ENCODE measurements at regions not wholly inside any gene's neighbourhood (a gene's known extent, or its start where the extent isn't known, plus 50 kb on each side); places are given as distances from the start of the nearest gene placed in this dataset.

- WGBS, 3 donors = 76 to 90% (median 84%) methylated on average over 2 of the region's 2 CpGs
- Histone ChIP-seq H3K36me3 (no peaks in the 10 kb centered on the region), H3K27me3 (no peaks in the 10 kb centered on the region), H3K4me3 (no peak overlapping the region), H3K27ac (no peak overlapping the region), H3K4me1 (ENCODE audit: insufficient read depth) (no peaks in the 10 kb centered on the region), H3K9me3 (no peaks in the 10 kb centered on the region)
- intact Hi-C loops (cut with DNase I) = no loop called here
- no peak for DNase-seq
- TF ChIP-seq POLR2A (IDR thresholded peaks at IDR 0.05) (no peak), CTCF (IDR thresholded peaks at IDR 0.05) (no peak), EP300 (IDR thresholded peaks at IDR 0.05) (no peak)
These were observed 161.4 kb upstream of the ACVR2A start for GRCh38 chr2:147683380-147683779.

DNA sequence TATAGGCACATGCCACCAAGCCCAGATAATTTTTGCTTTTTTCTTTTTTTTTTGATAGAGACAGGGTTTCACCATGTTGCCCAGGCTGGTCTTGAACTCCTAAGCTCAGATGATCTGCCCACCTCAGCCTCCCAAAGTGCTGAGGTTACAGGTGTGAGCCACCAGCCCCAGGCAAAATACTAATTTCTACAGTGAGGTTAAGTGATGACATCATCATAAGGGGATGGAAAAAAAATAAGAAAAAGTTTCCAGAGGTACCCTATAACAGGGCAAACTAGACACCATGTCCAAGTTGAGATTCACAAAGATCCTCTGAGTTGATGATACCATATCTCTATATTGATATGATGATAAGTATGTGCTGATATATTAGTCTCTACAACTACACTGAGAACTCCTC is 163.7 kb upstream of the ACVR2A start:
- Histone ChIP-seq H3K27ac (no peak overlapping the region), H3K4me1 (ENCODE audit: insufficient read depth) (no peaks in the 10 kb centered on the region), H3K36me3 (no peaks in the 10 kb centered on the region), H3K4me3 (no peak overlapping the region), H3K27me3 (no peaks in the 10 kb centered on the region), H3K9me3 (no peaks in the 10 kb centered on the region)
- intact Hi-C loops (cut with DNase I) = no loop called here
- DNase-seq = no peak
- TF ChIP-seq CTCF (IDR thresholded peaks at IDR 0.05) = no peak
- no peak for TF ChIP-seq EP300 (IDR thresholded peaks at IDR 0.05)
- TF ChIP-seq POLR2A (IDR thresholded peaks at IDR 0.05) = no peak

GRCh38 chr2:147679955-147680531 is 164.8 kb upstream of the ACVR2A start:
- no peak overlapping the region for H3K4me3 ChIP-seq
- no peak overlapping the region for H3K27ac ChIP-seq
- 75 to 79% (median 77%) methylated on average over 6 of the region's 6 CpGs for whole genome bisulfite sequencing, 3 donors
- H3K36me3 ChIP-seq = no peaks in the 10 kb centered on the region
- no peaks in the 10 kb centered on the region for H3K4me1 ChIP-seq (ENCODE audit: insufficient read depth)
- H3K9me3 ChIP-seq = no peaks in the 10 kb centered on the region
- DNase-seq = no peak
- H3K27me3 ChIP-seq = no peaks in the 10 kb centered on the region
- TF ChIP-seq CTCF (IDR thresholded peaks at IDR 0.05) = no peak
- TF ChIP-seq POLR2A (IDR thresholded peaks at IDR 0.05) = no peak
- TF ChIP-seq EP300 (IDR thresholded peaks at IDR 0.05) = no peak
- intact Hi-C loops (cut with DNase I) = no loop called here

GRCh38 chr2:147679191-147679954 is 165.5 kb upstream of the ACVR2A start:
- WGBS, 3 donors = 85 to 88% (median 88%) methylated on average over 3 of the region's 3 CpGs
- Histone ChIP-seq H3K36me3 (no peaks in the 10 kb centered on the region), H3K4me1 (ENCODE audit: insufficient read depth) (no peaks in the 10 kb centered on the region), H3K4me3 (no peak overlapping the region), H3K27ac (no peak overlapping the region), H3K9me3 (no peaks in the 10 kb centered on the region), H3K27me3 (no peaks in the 10 kb centered on the region)
- intact Hi-C loops (cut with DNase I) = no loop called here
- TF ChIP-seq EP300 (IDR thresholded peaks at IDR 0.05) = no peak
- no peak for TF ChIP-seq CTCF (IDR thresholded peaks at IDR 0.05)
- TF ChIP-seq POLR2A (IDR thresholded peaks at IDR 0.05) = no peak
- no peak for DNase-seq
